ENCODE measurements at regions not wholly inside any gene's neighbourhood (a gene's known extent, or its start where the extent isn't known, plus 50 kb on each side); places are given as distances from the start of the nearest gene placed in this dataset.
"Not testable (repeated sequence)": the region's sequence is repeated elsewhere in the genome, so short reads cannot be mapped to it uniquely, and the experiment has no call there.

DNA sequence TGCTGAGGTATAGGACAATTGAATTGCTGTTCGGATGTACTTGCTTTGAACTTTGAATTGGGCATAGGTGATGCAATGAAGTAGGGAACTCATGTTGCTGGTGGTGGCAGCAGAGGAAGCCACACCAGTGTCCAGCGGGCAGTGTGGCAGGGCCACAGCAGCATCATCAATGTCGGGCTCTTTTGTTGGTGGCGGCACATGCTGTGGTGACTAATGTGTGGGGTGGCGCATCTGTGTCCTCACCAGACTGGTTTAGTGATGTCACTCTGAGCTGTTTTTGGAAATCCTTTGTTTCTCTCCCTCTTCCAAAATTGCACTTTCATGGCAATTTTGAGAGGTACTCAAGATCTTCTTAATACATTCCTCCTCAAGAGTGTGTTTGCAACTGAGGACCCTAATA, 187.6 kb downstream of the ETNK1 start:
- no peak for DNase-seq

DNA sequence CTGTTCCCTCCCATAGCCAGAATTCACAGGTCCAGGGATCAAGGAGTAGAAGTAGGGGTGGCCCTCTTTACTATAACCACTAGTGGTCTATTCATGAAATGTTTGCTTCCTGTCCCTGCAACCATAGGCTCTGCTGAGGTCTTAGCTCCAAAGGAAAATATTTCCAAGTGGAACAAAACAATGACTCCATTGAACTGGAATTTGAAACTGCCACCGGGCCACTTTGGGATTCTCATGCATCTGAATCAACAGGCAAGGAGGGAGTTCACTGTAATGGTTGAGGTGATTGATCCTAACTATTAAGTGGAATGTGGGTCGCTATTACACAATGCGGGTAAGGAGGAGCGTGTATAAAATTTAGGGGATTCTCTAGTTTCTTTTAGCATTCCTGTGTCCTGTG, 197.0 kb downstream of the ETNK1 start:
- no peak for DNase-seq

DNA sequence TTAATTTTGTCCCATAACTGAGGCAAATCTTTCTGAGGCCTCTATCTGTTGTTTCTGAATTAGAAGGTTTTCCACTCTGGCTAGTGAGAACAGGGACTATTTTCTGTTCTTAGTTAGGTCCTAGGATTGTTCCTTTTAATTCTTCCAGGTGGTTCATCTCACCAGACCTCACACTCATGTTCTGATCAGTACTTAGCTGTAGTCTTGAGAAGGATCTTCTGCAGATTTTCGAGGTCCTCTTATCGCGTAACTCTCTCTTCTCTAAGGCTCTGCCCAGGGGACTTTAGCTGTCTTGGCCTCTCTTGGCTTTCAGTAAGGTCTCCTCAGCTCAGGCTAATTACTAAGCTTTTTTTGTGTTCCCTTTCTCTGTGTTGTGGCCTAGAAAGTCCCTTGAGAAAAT, 201.1 kb downstream of the ETNK1 start:
- no peak for DNase-seq

DNA sequence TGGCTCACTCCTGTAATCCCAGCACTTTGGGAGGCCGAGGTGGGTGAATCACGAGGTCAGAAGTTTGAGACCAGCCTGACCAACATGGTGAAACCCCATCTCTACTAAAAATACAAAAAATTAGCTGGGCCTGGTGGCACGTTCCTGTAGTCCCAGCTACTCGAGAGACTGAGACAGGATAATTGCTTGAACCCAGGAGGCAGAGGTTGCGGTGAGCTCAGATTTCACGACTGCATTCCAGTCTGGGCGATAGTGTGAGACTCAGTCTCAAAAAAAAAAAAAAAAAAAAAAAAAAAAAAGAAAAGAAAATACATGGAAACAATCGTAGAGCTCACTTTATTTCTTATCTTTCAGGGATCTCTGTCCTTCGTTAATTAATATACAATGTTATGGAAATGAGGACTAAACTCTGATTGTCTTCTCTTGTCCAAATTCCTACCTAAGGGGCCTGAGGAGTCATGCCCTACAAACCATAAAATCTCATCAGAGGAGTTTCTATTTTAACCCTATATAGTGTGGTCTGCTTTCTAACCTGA, 201.5 kb downstream of the ETNK1 start:
- not testable (repeated sequence) for DNase-seq

DNA sequence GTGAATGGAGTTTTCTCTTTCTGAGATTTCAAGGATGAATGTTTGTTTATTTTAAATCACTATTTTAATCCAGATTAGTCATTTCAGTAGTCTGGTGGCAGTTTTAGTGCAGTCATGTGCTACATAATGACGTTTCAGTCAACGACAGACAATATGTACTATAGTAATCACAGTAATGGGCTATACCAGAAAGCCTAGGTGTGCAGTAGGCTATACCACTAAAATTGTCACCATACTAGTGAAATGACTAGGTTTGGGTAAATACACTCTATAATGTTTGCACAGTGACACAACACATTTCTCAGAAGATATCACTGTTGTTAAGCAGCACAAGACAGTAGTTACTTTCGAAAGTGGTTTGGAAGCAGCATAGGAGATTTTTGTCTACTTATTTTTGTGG, 203.1 kb downstream of the ETNK1 start:
- DNase-seq, result no peak

DNA sequence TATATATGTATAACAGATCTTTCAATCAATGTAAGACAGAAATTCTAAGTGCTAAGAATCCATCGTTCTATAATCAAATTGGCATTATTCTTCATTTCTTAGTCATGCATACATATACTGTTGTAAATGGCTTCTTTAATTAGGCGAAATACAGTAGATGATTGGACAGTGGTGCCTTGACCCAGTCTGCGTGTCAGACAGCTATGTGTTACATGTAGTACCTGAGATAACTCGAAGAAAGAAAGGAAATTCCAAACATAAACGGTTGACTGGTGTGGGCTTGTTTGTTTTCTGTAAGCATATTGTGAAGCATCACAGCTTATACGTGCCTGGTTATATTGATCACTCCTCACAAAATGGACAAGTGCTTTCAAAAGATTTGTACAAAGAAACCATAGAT, 210.5 kb downstream of the ETNK1 start:
- no peak for DNase-seq

DNA sequence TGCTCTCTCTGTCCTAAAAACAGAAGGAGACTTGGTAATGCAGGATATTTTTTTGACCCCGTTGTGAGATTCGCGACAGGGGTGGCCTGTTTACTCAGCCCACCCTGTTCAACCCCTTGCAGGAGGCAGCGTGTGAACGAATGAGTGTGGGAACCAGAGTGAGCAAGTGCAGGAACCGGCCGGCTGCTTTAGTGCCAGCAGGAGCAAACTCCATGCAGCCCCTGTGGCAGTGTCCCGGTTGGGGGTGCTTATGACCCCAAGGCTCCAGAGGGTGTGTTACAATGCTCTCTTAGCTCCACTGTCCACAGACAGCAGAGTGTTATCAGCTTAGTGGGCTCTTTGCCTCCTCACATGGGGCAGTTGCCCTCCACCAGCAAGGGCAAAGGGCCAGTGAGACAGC, 225.2 kb downstream of the ETNK1 start:
- no peak for DNase-seq

DNA sequence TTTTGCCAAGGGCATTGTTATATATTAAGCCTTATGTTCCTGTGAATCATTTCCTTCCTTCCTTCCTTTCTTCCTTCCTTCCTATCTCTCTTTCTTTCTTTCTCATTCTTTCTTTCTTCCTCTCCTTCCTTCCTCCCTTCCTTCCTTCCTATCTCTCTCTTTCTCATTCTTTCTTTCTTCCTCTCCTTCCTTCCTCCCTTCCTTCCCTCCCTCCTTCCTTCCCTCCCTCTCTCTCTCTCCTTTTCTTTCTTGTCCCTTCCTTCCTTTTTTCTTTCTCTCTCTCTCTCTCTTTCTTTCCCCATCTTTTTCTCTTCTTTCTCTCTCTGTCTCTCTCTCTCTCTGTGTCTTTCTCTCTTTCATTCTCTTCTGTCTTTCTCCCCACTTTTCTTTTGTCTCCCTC, 226.6 kb downstream of the ETNK1 start:
- DNase-seq, result no peak

DNA sequence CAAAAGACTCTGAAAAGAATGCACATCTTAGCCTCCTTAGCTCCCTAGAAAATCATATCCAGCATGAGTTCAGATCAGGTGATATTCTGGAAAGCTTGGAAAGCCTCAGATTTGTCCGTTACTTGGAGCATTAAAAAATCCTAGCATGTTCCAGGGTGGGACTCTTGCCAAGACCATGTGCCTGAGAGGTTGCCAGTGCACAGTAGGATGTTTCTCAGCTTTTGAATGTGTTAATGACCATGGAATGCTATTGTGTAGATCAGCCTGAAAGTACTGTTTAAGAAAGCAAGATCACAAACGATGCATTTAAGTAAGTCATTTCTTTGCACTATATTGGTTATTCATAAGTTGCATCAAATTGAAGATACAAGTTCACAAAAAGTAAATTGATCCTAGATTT, 230.5 kb downstream of the ETNK1 start:
- DNase-seq, result no peak

DNA sequence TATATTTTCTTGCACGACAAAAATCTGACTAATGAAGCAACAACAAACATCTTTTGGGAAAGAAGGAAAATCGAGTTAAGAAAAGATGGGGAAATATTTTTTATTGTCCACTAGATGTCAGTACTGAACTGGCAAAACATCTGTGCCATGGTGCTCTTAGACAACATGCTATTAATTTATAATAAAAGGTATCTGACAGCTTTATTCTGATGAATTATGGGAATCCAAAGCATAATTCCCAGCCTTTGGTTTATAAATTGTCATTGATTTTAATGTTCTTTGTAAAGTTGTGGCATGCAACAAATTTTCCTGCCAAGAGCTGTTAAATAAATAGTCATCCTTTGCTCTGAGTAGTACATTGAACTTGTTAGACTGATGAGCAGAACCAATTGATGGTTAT, 231.2 kb downstream of the ETNK1 start:
- DNase-seq, result no peak

DNA sequence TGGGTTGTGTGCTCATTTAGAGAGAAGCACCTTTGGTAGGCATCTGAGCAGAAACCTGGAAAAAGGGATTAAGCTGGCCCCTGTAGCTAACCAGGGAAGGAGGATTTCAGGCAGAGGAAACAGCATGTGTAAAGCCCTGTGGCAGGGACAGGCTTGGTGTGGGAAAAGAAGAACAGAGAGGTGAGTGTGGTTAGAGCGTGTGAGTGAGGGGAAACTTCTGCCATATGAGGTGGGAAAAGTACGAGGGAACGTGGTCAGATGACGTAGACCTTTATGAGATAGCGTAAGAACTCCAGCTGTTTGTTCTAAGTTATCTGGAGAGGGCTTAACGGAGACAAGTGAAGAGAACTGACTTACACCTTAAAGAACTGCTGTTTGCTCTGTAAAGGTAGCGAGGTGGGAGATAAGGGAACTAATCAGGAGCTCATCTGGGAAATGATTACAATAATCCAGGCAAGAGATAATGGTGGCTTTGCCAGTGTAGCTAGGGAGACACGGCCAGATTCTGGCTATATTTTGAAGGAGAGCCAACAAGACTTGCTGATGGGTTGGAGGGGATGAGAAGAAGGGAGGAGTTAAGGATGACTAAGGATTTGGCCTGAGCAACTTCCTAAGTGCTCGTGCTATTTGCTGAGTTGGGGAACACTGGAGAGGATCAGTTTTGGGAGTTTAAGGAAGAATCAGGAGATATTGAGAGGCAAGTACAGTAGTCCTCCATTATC, 234.0 kb downstream of the ETNK1 start:
- DNase-seq, result no peak

DNA sequence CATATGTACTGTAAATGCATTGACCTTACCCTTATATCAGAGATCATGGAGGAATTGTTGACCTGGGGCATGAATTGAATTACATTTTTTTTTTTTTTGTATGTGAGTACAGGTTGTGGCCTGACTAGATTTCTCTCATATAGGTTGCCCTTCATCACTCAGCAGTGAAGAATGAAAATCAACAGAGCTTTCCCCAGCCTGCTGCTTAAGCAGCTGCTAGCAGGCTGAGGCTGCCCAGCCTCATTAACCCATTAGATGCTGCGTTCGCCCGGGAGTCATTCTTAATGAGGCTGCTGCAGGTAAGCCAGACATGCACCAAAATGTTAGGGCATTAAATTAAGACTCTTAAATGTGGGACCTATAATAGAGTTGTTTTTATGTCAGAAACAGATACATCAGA, 236.0 kb downstream of the ETNK1 start:
- DNase-seq, result no peak

DNA sequence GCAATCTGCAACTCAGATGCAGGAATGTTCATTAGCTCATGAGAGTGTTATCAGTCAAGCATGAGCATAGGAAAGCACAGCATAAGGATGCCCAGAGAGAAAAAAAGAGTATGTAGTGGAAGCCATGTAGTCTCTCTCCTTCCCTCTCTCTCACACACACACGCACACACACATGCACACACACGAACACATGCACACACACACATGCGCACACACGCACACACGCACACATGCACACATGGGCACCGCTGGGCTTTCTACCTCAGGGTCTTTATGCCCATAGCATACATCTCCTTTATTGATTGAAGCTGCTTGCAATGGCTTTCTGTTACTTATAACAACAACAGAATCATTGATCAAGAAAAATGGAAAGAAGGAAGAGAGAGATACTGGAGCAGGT, 240.9 kb downstream of the ETNK1 start:
- no peak for DNase-seq

DNA sequence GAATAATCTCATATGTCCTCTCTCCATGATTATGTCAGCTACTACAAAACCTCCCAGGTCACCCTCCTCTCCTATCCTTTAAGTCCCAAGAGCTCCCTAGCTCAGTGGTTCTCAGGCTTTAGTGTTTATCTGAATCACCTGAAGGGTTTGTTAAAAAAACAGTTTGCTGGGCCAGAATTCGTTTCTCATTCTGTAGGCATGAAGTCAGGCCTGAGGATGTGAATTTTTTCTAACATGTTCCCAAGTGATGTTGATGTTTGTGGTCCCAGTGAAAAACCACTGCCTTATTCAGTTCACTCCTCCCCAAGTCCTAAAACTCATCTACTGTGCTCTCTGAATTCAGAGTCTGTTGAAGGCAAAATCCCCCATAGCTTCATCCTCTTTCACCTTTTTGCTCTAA, 241.4 kb downstream of the ETNK1 start:
- DNase-seq, result no peak

DNA sequence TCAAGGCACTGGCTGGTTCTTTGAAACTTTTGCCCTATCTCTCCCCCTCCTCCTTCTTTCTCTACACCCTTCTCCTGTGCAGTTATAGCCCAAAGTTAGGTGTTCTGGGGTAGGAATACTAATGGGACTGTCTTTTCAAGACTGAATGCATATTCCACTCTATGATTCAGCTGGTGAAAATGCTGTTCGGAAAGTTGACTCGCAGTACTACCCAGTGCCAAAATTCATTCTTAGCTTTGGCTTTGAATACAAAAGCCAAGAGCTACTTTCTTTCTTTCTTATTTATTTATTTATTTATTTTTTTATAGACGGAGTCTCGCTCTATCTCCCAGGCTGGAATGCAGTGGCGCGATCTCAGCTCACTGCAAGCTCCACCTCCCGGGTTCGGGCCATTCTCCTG, 249.2 kb downstream of the ETNK1 start:
- no peak for DNase-seq

DNA sequence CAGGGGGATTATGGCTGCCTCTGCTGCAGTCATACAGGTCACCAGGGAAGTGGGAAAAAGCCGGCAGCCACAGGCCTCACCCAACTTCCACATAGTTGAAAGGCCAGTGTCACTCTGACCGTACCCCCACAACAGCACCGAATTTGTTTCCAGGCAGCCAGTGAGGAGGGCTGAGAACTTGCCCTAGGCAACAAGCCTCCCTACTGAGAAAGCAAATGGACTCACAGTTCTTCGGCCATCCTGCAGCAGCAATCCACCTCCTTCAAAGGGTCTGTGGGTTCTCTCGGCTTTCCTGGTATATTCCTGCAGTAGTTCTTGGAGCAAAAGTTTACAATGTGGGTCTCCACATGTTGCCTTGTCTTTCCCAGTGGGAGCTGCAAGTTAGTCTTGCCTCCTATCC, 251.3 kb downstream of the ETNK1 start:
- DNase-seq, result no peak

DNA sequence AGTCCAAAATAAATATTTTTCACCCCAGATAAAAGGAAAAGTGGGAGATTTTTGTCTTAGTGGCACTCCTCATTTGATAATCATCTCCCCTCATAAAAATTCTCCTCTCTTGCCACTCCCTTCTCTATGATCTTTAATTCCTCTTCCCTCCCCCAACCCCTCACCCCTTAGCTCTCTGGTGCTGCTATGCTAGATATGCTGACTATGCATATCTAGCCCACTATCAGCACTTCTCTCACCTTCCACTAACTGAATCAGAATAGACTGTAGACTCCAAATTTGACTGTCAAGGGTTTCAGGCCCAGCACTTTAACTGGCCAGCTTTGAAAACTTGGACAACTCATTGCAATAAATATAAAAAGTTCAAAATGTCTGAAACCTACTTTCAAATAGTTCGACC, 254.2 kb downstream of the ETNK1 start:
- no peak for DNase-seq

DNA sequence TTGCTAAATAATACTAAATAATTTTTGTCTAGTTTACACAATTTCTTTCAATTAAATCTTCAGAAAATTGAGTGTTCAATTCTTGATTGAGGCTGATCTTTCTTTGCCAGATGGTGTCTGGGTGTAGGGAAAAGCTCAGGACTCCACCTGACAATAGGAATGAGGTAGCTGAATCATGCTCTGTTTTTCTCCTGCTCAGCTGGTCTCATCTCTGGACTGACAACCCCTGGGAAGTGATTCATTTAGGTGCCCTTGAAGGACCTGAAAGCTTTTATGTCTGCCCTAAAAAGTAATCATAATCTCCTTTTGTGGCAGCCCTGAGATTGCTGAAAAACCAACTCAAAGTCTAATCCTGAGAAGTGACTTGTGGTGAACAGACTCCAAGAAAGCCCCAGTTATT, 255.4 kb downstream of the ETNK1 start:
- no peak for DNase-seq

DNA sequence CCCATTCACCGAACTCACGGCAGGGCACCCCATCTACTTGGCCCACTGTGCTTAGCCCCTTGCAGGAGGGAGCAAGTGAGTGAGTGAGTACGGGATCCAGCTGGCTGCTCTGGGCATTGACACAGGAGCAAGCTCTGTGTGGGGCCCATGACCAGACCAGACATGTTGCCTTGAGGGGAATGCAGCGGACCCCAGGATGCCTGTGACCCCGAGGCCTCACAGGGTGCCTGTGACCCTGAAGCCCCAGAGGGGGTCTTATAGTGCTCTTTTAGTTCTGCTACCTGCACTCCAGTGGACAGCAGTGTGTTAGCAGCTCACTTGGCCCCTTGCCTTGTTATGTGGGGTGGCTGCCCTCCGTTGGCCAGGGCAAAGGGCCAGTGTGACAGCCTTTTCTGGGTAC, 255.8 kb downstream of the ETNK1 start:
- DNase-seq, result no peak

DNA sequence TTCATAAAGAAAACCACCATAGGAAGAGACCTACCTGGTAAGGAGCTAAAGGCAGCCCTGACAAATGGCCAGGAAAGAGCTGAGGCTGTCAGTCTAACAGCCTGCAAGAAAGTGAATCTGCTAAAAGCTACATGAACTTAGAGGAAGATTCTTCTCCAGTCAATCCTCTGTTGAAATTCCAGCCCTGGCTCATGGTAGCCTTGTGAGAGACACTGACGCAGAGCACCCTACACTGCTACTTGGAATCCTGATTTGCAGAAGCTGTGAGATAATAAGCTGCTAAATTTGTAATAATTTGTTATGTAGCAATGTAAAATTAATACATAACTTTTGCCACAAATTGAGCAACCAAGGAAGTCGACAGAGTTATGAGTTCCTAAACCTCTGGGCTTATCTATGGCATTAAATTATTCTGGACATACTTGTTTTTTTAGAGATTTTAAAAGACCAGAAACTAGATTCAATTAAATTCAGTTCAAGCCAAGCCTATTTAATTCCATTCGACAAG, 257.0 kb downstream of the ETNK1 start:
- no peak for DNase-seq

DNA sequence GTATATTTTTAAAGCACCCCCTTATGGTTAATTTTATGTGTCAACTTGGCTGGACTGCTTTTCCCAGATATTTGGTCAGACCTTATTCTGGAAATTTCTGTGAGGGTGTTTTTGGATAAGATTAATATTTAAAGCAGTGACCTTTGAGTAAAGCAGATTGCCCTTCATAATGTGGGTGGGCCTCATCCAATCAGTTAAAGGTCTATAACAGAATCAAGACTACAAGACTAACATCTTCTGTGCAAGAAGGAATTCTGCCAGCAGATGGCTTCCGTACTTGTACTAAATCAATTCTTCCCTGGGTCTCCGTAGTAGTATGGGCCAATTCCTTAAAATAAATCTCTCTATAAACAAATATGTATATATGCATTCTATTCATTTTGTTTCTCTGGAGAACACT, 257.6 kb downstream of the ETNK1 start:
- DNase-seq, result no peak

DNA sequence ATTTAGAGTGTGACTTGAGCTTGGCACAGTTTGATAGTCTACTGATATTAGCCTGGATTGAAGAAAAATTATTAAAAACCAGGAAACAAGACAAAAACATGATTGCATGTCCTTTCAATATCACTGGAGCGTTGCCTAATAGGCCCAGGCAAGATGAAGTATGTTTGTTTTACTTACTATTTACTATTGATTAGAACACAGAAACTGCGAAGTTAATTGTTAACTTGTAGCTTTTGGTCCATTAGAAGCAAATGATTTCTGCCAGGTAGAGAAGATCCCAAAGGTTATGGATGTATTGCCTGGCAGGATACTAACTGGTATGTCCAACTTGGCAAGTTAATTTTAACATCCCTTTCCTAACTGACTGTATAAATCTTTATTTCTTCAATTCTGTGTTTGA, 268.9 kb downstream of the ETNK1 start:
- DNase-seq, result no peak

DNA sequence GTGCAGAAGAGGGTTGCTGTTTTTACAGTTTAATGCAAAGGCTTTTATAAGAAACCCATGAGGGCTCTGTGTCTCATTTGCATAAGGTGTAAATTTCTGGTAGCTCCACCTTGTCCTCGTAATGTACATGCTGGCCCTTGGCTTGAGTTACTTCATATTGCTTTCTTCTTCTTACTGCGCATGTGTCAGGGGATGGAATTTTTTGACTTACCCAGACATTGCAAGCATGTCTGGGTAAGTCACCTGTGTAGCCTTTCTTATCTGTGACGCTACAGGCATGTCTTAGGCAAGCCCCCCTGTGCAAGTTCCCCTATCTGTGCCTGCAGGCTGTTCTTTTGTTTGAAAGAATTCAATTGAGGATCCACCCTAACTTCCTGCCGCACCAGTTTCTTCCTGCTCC, 274.2 kb downstream of the ETNK1 start:
- DNase-seq, result no peak

DNA sequence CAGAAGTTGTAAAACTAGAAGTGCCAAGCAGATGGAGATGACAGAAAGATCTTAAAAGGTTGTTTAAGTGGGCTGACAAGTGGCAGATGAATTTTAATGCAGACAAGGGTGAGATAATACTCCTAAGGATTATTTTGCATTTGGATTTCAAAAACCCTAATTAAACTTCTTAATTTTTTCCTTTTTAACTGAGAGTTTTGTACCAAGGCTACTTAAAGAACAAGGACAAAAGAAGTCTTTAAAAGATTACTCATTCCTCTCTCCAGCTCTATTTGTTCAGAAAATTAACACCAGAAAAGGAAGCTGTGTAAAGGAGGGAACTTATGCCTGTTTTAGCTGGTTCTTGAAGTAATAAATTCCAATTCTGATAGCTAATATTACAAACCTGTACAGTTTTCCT, 275.4 kb downstream of the ETNK1 start:
- DNase-seq, result no peak

DNA sequence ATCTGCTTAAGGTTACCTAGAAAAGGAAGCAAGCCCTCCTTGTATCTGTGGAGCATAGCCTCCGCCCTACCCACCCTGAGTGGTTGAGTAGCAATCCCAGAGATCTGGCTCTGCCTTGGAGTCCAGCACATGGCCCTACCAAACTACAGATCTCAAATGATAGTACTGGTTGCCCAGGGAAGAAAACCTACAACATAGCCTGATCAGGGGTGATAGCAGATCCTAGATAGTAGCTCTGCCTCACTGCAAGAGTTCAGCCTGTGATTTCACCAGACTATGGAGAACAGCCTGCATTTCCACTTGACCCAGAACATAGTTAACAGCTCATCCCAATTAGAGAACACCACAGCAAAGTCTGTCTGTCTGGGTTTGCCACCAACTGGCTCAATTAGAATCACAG, 279.5 kb downstream of the ETNK1 start:
- no peak for DNase-seq

All from right kidney (tissue), 1 donor.